Endothelial cell of umbilical vein (primary cell): ENCODE measurements at regions not wholly inside any gene's neighbourhood (a gene's known extent, or its start where the extent isn't known, plus 50 kb on each side); places are given as distances from the start of the nearest gene placed in this dataset.

Experiments used
- EZH2 ChIP-seq: IDR thresholded peaks from 2 replicates; pipeline ENCODE4 v1.6.1; 2012; ENCODE audit warnings: borderline replicate concordance, low read depth, mild to moderate bottlenecking, moderate library complexity, low read length, inconsistent platforms; ENCODE audit not compliant: severe bottlenecking
- GATA2 ChIP-seq: IDR thresholded peaks from 2 replicates; pipeline ENCODE4 v1.7.0; 2011; ENCODE audit warnings: low read depth, mild to moderate bottlenecking, moderate library complexity, mixed read lengths, low read length; ENCODE audit not compliant: insufficient read length, insufficient read depth
- MAX ChIP-seq: IDR thresholded peaks from 2 replicates; pipeline ENCODE4 v1.6.1; 2011; ENCODE audit not compliant: insufficient read depth, insufficient read length
- MYC ChIP-seq: IDR thresholded peaks from one replicate; pipeline ENCODE4 v1.6.1; 2011; ENCODE audit warnings: mild to moderate bottlenecking, low read depth, low read length
- POLR2A ChIP-seq: IDR thresholded peaks from 2 replicates; pipeline ENCODE4 v1.6.1; 2012; ENCODE audit warnings: low read depth, mild to moderate bottlenecking, control low read depth, low read length
- POLR2AphosphoS5 ChIP-seq: IDR thresholded peaks from 2 replicates; pipeline ENCODE4 v1.6.1; 2012; ENCODE audit warnings: low read depth, mild to moderate bottlenecking, control low read depth, low read length, moderate library complexity; ENCODE audit not compliant: insufficient read depth
- TF ChIP-seq, protein P1 (sequence below), 2 donors: IDR thresholded peaks; 1 replicate in 1 of 2; 2 replicates in 1 of 2; pipeline ENCODE4 v1.5.1; 2011; ENCODE audit warnings: low read length in 2 of 2, mild to moderate bottlenecking in 2 of 2, moderate library complexity in 2 of 2, control low read depth in 1 of 2, inconsistent platforms in 1 of 2, low read depth in 1 of 2; ENCODE audit not compliant: insufficient read depth in 1 of 2; ENCODE audit errors: extremely low read depth in 1 of 2

DNA sequence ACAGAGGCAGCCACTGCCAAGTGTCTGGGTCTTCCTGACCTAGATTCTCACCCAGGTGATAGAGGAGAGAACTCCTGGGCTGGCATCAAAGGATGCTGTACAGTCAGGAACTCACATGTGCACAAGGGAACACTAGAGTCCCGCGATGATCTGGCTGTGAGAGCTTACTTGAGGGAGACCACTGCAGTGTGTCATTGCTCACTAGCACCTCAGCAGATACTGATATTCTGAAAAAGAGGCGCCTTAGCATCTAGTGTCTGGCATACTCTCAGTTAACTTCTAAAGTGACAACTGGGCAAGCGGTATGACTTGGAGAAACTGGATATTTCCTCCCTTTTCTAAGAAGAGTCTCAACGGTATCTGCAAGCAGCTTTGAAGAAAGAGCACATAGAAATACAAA is 189.9 kb downstream of the CMPK2 start:
- TF ChIP-seq POLR2AphosphoS5 (no peak), EZH2 (no peak), POLR2A (no peak), GATA2 (no peak), MAX (no peak), MYC (no peak)
- TF ChIP-seq, protein P1, sequence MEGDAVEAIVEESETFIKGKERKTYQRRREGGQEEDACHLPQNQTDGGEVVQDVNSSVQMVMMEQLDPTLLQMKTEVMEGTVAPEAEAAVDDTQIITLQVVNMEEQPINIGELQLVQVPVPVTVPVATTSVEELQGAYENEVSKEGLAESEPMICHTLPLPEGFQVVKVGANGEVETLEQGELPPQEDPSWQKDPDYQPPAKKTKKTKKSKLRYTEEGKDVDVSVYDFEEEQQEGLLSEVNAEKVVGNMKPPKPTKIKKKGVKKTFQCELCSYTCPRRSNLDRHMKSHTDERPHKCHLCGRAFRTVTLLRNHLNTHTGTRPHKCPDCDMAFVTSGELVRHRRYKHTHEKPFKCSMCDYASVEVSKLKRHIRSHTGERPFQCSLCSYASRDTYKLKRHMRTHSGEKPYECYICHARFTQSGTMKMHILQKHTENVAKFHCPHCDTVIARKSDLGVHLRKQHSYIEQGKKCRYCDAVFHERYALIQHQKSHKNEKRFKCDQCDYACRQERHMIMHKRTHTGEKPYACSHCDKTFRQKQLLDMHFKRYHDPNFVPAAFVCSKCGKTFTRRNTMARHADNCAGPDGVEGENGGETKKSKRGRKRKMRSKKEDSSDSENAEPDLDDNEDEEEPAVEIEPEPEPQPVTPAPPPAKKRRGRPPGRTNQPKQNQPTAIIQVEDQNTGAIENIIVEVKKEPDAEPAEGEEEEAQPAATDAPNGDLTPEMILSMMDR (IDR thresholded peaks at IDR 0.05; ENCODE audit: extremely low read depth in 1 of 2, insufficient read depth in 1 of 2, low read depth in 1 of 2, low read length in 2 of 2), result no peak
